Activated CD4-positive, alpha-beta T cell treated with anti-CD3 and anti-CD28 coated beads for 36 hours (primary cell): ENCODE measurements at regions not wholly inside any gene's neighbourhood (a gene's known extent, or its start where the extent isn't known, plus 50 kb on each side); places are given as distances from the start of the nearest gene placed in this dataset.

Experiments used
- ATAC-seq: fragments of 200-7000 bp; cut with Tn5 transposase; one replicate; pipeline ENCODE4 v1.10.0; 2021; ENCODE audit warnings: mild to moderate bottlenecking, moderate library complexity
- CTCF ChIA-PET: fragments of 350-600 bp; sonication (Branson Sonifier 250); formaldehyde crosslinking; loops from one replicate; lab custom pipeline; 2021; ENCODE audit warnings: antibody characterized with exemption; lab: Charles Lee
- POLR2A ChIA-PET: fragments of 350-600 bp; sonication (Branson Sonifier 250); formaldehyde crosslinking; loops from one replicate; lab custom pipeline; 2021; ENCODE audit warnings: antibody characterized with exemption, inconsistent platforms; lab: Charles Lee
- DNase-seq: peaks from one replicate; pipeline ENCODE4 v3.0.0-alpha.2; 2020
- H3K27ac Mint-ChIP-seq: one replicate; pipeline ENCODE4 v1.8.0; 2021; ENCODE audit warnings: mixed read lengths
- H3K27me3 Mint-ChIP-seq: one replicate; pipeline ENCODE4 v1.8.0; 2021; ENCODE audit warnings: mixed read lengths
- H3K36me3 Mint-ChIP-seq: one replicate; pipeline ENCODE4 v1.8.0; 2021; ENCODE audit warnings: low read depth, mixed read lengths
- H3K4me1 Mint-ChIP-seq: one replicate; pipeline ENCODE4 v1.8.0; 2021; ENCODE audit warnings: mixed read lengths
- H3K4me3 Mint-ChIP-seq: one replicate; pipeline ENCODE4 v1.8.0; 2021; ENCODE audit warnings: mild to moderate bottlenecking, moderate library complexity, mixed read lengths
- H3K9me3 Mint-ChIP-seq: one replicate; pipeline ENCODE4 v1.8.0; 2021; ENCODE audit warnings: low read depth, mixed read lengths
- intact Hi-C, 2 experiments: fragments of 100-400 bp; cut with DNase I in 1 of 2; cut with micrococcal nuclease in 1 of 2; formaldehyde crosslinking; loops; one replicate each; pipeline versions ENCODE4 v1.14.2 to v1.15.1; 2022 to 2024; cut with DNase I, micrococcal nuclease

- Mint-ChIP-seq H3K27ac (no peak overlapping the region), H3K4me1 (no peaks in the 10 kb centered on the region), H3K4me3 (no peak overlapping the region), H3K27me3 (peaks cover 4% of the 10 kb centered on the region), H3K36me3 (no peaks in the 10 kb centered on the region), H3K9me3 (no peaks in the 10 kb centered on the region)
- ChIA-PET CTCF (no interaction called here), POLR2A (no interaction called here)
- ATAC-seq: no peak
- intact Hi-C loops: no loop called here
- no peak for DNase-seq
Measured at GRCh38 chr10:111556666-111557065, 479.8 kb downstream of the ADRA2A start.

- Mint-ChIP-seq H3K4me1 (no peaks in the 10 kb centered on the region), H3K27ac (no peak overlapping the region), H3K27me3 (peaks cover 6% of the 10 kb centered on the region), H3K4me3 (no peak overlapping the region), H3K9me3 (no peaks in the 10 kb centered on the region), H3K36me3 (no peaks in the 10 kb centered on the region)
- DNase-seq (no peak), ATAC-seq (no peak)
- CTCF ChIA-PET: no interaction called here
- POLR2A ChIA-PET: no interaction called here
- intact Hi-C loops: no loop called here
Measured at GRCh38 chr10:111558211-111558610, 481.4 kb downstream of the ADRA2A start.

- ChIA-PET POLR2A (no interaction called here), CTCF (no interaction called here)
- Mint-ChIP-seq H3K4me3 (no peak overlapping the region), H3K27ac (no peak overlapping the region), H3K36me3 (no peaks in the 10 kb centered on the region), H3K27me3 (peaks cover 9% of the 10 kb centered on the region), H3K9me3 (no peaks in the 10 kb centered on the region), H3K4me1 (no peaks in the 10 kb centered on the region)
- DNase-seq: no peak
- no peak for ATAC-seq
- intact Hi-C loops: no loop called here
Measured at GRCh38 chr10:111560027-111560426, 483.2 kb downstream of the ADRA2A start.

- no peaks in the 10 kb centered on the region for H3K4me1 Mint-ChIP-seq
- peaks cover 9% of the 10 kb centered on the region for H3K27me3 Mint-ChIP-seq
- H3K36me3 Mint-ChIP-seq: no peaks in the 10 kb centered on the region
- intact Hi-C loops: no loop called here
- no peak for DNase-seq
- no peak overlapping the region for H3K27ac Mint-ChIP-seq
- ATAC-seq: no peak
- CTCF ChIA-PET: no interaction called here
- POLR2A ChIA-PET: no interaction called here
- no peaks in the 10 kb centered on the region for H3K9me3 Mint-ChIP-seq
- H3K4me3 Mint-ChIP-seq: no peak overlapping the region
Measured at GRCh38 chr10:111561124-111561523, 484.3 kb downstream of the ADRA2A start.

GRCh38 chr10:111565542-111565941, 488.7 kb downstream of the ADRA2A start:
- DNase-seq: no peak
- H3K27me3 Mint-ChIP-seq: peaks cover 10% of the 10 kb centered on the region
- H3K4me3 Mint-ChIP-seq: no peak overlapping the region
- intact Hi-C loops: no loop called here
- H3K27ac Mint-ChIP-seq: no peak overlapping the region
- POLR2A ChIA-PET: no interaction called here
- ATAC-seq: no peak
- no peaks in the 10 kb centered on the region for H3K36me3 Mint-ChIP-seq
- CTCF ChIA-PET: no interaction called here
- H3K4me1 Mint-ChIP-seq: no peaks in the 10 kb centered on the region
- H3K9me3 Mint-ChIP-seq: no peaks in the 10 kb centered on the region

GRCh38 chr10:111578076-111578475, 501.2 kb downstream of the ADRA2A start:
- Mint-ChIP-seq H3K9me3 (peaks cover 1% of the 10 kb centered on the region), H3K36me3 (no peaks in the 10 kb centered on the region), H3K4me1 (no peaks in the 10 kb centered on the region), H3K27me3 (peaks cover 14% of the 10 kb centered on the region), H3K27ac (no peak overlapping the region), H3K4me3 (no peak overlapping the region)
- intact Hi-C loops: no loop called here
- DNase-seq (no peak), ATAC-seq (no peak)
- ChIA-PET CTCF (no interaction called here), POLR2A (no interaction called here)

- ATAC-seq (no peak), DNase-seq (no peak)
- no peaks in the 10 kb centered on the region for H3K36me3 Mint-ChIP-seq
- H3K27me3 Mint-ChIP-seq: peaks cover 14% of the 10 kb centered on the region
- POLR2A ChIA-PET: no interaction called here
- no peak overlapping the region for H3K4me3 Mint-ChIP-seq
- no peaks in the 10 kb centered on the region for H3K4me1 Mint-ChIP-seq
- no peak overlapping the region for H3K27ac Mint-ChIP-seq
- intact Hi-C loops: no loop called here
- CTCF ChIA-PET: no interaction called here
- no peaks in the 10 kb centered on the region for H3K9me3 Mint-ChIP-seq
Measured at GRCh38 chr10:111579473-111579872, 502.6 kb downstream of the ADRA2A start.

GRCh38 chr10:111590703-111591102, 513.9 kb downstream of the ADRA2A start:
- intact Hi-C loops: loop anchor here in 1 of 2 experiments (10.0 kb wide), 1 partner anchor 516 kb away; the partner anchor contains the start of gene ADRA2A
- no peak for DNase-seq
- Mint-ChIP-seq H3K4me1 (no peaks in the 10 kb centered on the region), H3K27me3 (no peaks in the 10 kb centered on the region), H3K36me3 (no peaks in the 10 kb centered on the region), H3K9me3 (no peaks in the 10 kb centered on the region), H3K27ac (no peak overlapping the region), H3K4me3 (no peak overlapping the region)
- POLR2A ChIA-PET: no interaction called here
- no peak for ATAC-seq
- CTCF ChIA-PET: no interaction called here

GRCh38 chr10:111593578-111593977, 516.7 kb downstream of the ADRA2A start:
- no peak overlapping the region for H3K27ac Mint-ChIP-seq
- DNase-seq (no peak), ATAC-seq (no peak)
- no peaks in the 10 kb centered on the region for H3K36me3 Mint-ChIP-seq
- no peaks in the 10 kb centered on the region for H3K9me3 Mint-ChIP-seq
- POLR2A ChIA-PET: no interaction called here
- CTCF ChIA-PET: no interaction called here
- no peak overlapping the region for H3K4me3 Mint-ChIP-seq
- intact Hi-C loops: loop anchor here in 1 of 2 experiments (10.0 kb wide), 1 partner anchor 519 kb away; the partner anchor contains the start of gene ADRA2A
- H3K4me1 Mint-ChIP-seq: no peaks in the 10 kb centered on the region
- peaks cover 3% of the 10 kb centered on the region for H3K27me3 Mint-ChIP-seq

- intact Hi-C loops: loop anchor here (5.0 to 10.0 kb wide), 3 partner anchors 520 to 983 kb away; partner anchors contain the start of gene ADRA2A (in 1 of the 2)
- POLR2A ChIA-PET: no interaction called here
Measured at GRCh38 chr10:111595173-111595572, 518.3 kb downstream of the ADRA2A start.

GRCh38 chr10:111598433-111599059, 521.7 kb downstream of the ADRA2A start:
- ChIA-PET CTCF (interaction anchor here (0.6 to 1.7 kb wide), 13 partner anchors 10 to 522 kb away, joined by 3 to 6 read pairs (median 3); partner anchors contain the start of gene ADRA2A), POLR2A (no interaction called here)
- no peaks in the 10 kb centered on the region for H3K36me3 Mint-ChIP-seq
- no peak overlapping the region for H3K27ac Mint-ChIP-seq
- peaks cover 4% of the 10 kb centered on the region for H3K27me3 Mint-ChIP-seq
- intact Hi-C loops: loop anchor here (2.0 to 10.0 kb wide), 5 partner anchors 522 to 988 kb away; partner anchors contain the start of gene ADRA2A (in 2 of the 2)
- no peaks in the 10 kb centered on the region for H3K9me3 Mint-ChIP-seq
- ATAC-seq (peak; percentile 47), DNase-seq (peak; percentile 64)
- no peaks in the 10 kb centered on the region for H3K4me1 Mint-ChIP-seq
- H3K4me3 Mint-ChIP-seq: no peak overlapping the region

More at GRCh38 chr10:111595173-111595572, 518.3 kb downstream of the ADRA2A start:
- H3K27ac Mint-ChIP-seq: no peak overlapping the region
- CTCF ChIA-PET: interaction anchor here (0.6 kb wide), 1 partner anchor 132 kb away, joined by 4 read pairs; no protein-coding TSS in a partner anchor
- H3K9me3 Mint-ChIP-seq: no peaks in the 10 kb centered on the region
- ATAC-seq (no peak), DNase-seq (no peak)
- no peak overlapping the region for H3K4me3 Mint-ChIP-seq
- H3K36me3 Mint-ChIP-seq: no peaks in the 10 kb centered on the region
- no peaks in the 10 kb centered on the region for H3K4me1 Mint-ChIP-seq
- H3K27me3 Mint-ChIP-seq: peaks cover 3% of the 10 kb centered on the region

GRCh38 chr10:111599943-111600342, 523.1 kb downstream of the ADRA2A start:
- no peaks in the 10 kb centered on the region for H3K36me3 Mint-ChIP-seq
- no peaks in the 10 kb centered on the region for H3K9me3 Mint-ChIP-seq
- H3K4me1 Mint-ChIP-seq: no peaks in the 10 kb centered on the region
- POLR2A ChIA-PET: interaction anchor here (0.5 kb wide), 1 partner anchor 791 kb away, joined by 12 read pairs; no protein-coding TSS in a partner anchor
- H3K4me3 Mint-ChIP-seq: no peak overlapping the region
- H3K27ac Mint-ChIP-seq: no peak overlapping the region
- intact Hi-C loops: loop anchor here (2.0 to 10.0 kb wide), 5 partner anchors 523 to 989 kb away; partner anchors contain the start of gene ADRA2A (in 2 of the 2)
- DNase-seq (no peak), ATAC-seq (no peak)
- peaks cover 11% of the 10 kb centered on the region for H3K27me3 Mint-ChIP-seq
- CTCF ChIA-PET: interaction anchor here (0.6 kb wide), 1 partner anchor 240 kb away, joined by 3 read pairs; no protein-coding TSS in a partner anchor
